WTC11 (cell line): ENCODE measurements at regions not wholly inside any gene's neighbourhood (a gene's known extent, or its start where the extent isn't known, plus 50 kb on each side); places are given as distances from the start of the nearest gene placed in this dataset.

Experiments
- CTCF ChIP-seq: fragments of 200-600 bp; IDR thresholded peaks from 2 replicates; pipeline ENCODE4 v1.8.0; 2022; ENCODE audit warnings: antibody characterized with exemption
- FOXJ3 ChIP-seq: sonication (generic); formaldehyde crosslinking; IDR thresholded peaks from 2 replicates; pipeline ENCODE4 v1.9.0; 2021; ENCODE audit warnings: missing genetic modification reagents, mild to moderate bottlenecking, borderline replicate concordance
- TCF7 ChIP-seq: sonication (generic); formaldehyde crosslinking; IDR thresholded peaks from 2 replicates; pipeline ENCODE4 v1.8.0; 2022; ENCODE audit warnings: mild to moderate bottlenecking, low read depth, missing genetic modification reagents, moderate library complexity

GRCh38 chr3:118077332-118077731 is 957.3 kb downstream of the IGSF11 start:
- TF ChIP-seq FOXJ3 (CRISPR knock-in tag): no peak
- TF ChIP-seq CTCF: no peak
- TF ChIP-seq TCF7: no peak
